Sigmoid colon (tissue), 3 donors: ENCODE measurements at regions not wholly inside any gene's neighbourhood (a gene's known extent, or its start where the extent isn't known, plus 50 kb on each side); places are given as distances from the start of the nearest gene placed in this dataset.

Experiments used
- POLR2A ChIP-seq, 2 donors: fragments of 450-650 bp; IDR thresholded peaks; one replicate each; pipeline ENCODE4 v1.6.1; 2016; ENCODE audit warnings: antibody characterized with exemption in 2 of 2, mild to moderate bottlenecking in 2 of 2, moderate library complexity in 2 of 2
- TF ChIP-seq, protein P1 (sequence below), 4 experiments: fragments of 450-650 bp in 3 of 4; fragments of 200-600 bp in 1 of 4; IDR thresholded peaks; one replicate each; pipeline ENCODE4 v1.5.1; 2016 to 2019; ENCODE audit warnings: antibody characterized with exemption in 4 of 4, mild to moderate bottlenecking in 3 of 4, moderate library complexity in 2 of 4

DNA sequence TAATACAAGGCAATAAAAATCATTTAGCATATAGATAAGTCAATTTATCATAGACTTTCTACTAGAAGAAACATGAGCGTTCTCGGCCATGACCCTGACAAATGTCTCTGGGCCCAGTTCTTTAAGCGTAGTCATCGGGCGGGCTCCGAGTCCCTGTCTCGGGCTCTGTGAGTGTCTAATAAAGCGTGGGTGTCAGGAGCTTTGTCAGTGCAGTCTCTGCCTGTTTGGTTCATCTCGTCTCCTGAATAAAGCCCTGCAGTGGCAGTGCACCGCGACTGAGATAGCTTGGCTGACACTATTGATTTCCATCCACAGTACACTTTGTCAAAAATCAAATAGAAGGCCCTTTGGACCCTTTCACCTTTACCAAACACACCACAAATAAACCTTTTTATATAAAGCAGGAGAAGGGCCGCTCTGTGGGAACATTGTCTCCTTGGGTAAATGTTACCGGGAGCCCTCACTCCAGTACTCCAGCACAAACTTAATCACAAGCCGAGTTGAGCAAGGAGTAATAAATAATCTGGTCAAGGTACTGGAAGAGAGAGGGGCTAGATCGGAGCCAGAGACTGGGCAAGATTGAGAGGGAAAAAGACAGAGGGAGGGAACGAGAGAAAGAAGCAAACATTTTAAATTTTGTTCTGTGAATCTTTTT lies 368.2 kb upstream of the TSHZ3 start:
- TF ChIP-seq, protein P1, sequence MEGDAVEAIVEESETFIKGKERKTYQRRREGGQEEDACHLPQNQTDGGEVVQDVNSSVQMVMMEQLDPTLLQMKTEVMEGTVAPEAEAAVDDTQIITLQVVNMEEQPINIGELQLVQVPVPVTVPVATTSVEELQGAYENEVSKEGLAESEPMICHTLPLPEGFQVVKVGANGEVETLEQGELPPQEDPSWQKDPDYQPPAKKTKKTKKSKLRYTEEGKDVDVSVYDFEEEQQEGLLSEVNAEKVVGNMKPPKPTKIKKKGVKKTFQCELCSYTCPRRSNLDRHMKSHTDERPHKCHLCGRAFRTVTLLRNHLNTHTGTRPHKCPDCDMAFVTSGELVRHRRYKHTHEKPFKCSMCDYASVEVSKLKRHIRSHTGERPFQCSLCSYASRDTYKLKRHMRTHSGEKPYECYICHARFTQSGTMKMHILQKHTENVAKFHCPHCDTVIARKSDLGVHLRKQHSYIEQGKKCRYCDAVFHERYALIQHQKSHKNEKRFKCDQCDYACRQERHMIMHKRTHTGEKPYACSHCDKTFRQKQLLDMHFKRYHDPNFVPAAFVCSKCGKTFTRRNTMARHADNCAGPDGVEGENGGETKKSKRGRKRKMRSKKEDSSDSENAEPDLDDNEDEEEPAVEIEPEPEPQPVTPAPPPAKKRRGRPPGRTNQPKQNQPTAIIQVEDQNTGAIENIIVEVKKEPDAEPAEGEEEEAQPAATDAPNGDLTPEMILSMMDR (IDR thresholded peaks at IDR 0.05): no peak
- no peak for TF ChIP-seq POLR2A (IDR thresholded peaks at IDR 0.05)
